OCI-LY1 (cell line): ENCODE measurements at regions not wholly inside any gene's neighbourhood (a gene's known extent, or its start where the extent isn't known, plus 50 kb on each side); places are given as distances from the start of the nearest gene placed in this dataset.

Experiments
- H2AFZ ChIP-seq: fragments of 200-600 bp; sonication (generic), shearing (Covaris generic); 2 replicates; pipeline ENCODE4 v1.6.0; 2014; ENCODE audit warnings: antibody characterized with exemption, mild to moderate bottlenecking, low read length
- H3F3A ChIP-seq: fragments of 200-600 bp; sonication (generic), shearing (Covaris generic); 2 replicates; pipeline ENCODE4 v1.6.0; 2014; ENCODE audit warnings: mild to moderate bottlenecking, antibody characterized with exemption, low read length, moderate library complexity; ENCODE audit not compliant: insufficient read depth
- H3K27ac ChIP-seq: fragments of 200-600 bp; sonication (generic); 2 replicates; pipeline ENCODE4 v1.5.1; 2014; ENCODE audit warnings: low read length, mixed run types, mild to moderate bottlenecking, low read depth; ENCODE audit not compliant: poor library complexity, severe bottlenecking
- H3K27me3 ChIP-seq: fragments of 200-600 bp; sonication (generic); 2 replicates; pipeline ENCODE4 v1.6.0; 2014; ENCODE audit warnings: antibody characterized with exemption, mild to moderate bottlenecking, low read length, moderate library complexity; ENCODE audit not compliant: insufficient read depth
- H3K36me3 ChIP-seq: fragments of 200-600 bp; sonication (generic); 2 replicates; pipeline ENCODE4 v1.6.1; 2014; ENCODE audit warnings: mild to moderate bottlenecking, antibody characterized with exemption, low read length, moderate library complexity, mixed read lengths; ENCODE audit not compliant: insufficient read depth
- H3K4me1 ChIP-seq: fragments of 200-600 bp; sonication (generic); 2 replicates; pipeline ENCODE4 v1.5.1; 2014; ENCODE audit warnings: mild to moderate bottlenecking, low read length, moderate library complexity; ENCODE audit not compliant: insufficient read depth, severe bottlenecking
- H3K4me2 ChIP-seq: fragments of 200-600 bp; sonication (generic), shearing (Covaris generic); 2 replicates; pipeline ENCODE4 v1.6.1; 2014; ENCODE audit warnings: low read length
- H3K4me3 ChIP-seq: fragments of 200-600 bp; sonication (generic); 2 replicates; pipeline ENCODE4 v1.5.1; 2014; ENCODE audit warnings: low read length, low read depth, mild to moderate bottlenecking, mixed read lengths; ENCODE audit not compliant: poor library complexity, severe bottlenecking
- H3K79me2 ChIP-seq: fragments of 200-600 bp; shearing (Covaris generic); 2 replicates; pipeline ENCODE4 v1.6.1; 2016; ENCODE audit warnings: mixed run types, low read length, mixed read lengths; ENCODE audit not compliant: insufficient read depth
- H3K9ac ChIP-seq: fragments of 200-600 bp; sonication (generic), shearing (Covaris generic); 2 replicates; pipeline ENCODE4 v1.6.1; 2014; ENCODE audit warnings: mild to moderate bottlenecking, low read length, mixed read lengths
- H3K9me2 ChIP-seq: fragments of 200-600 bp; sonication (generic), shearing (Covaris generic); 2 replicates; pipeline ENCODE4 v1.6.1; 2014; ENCODE audit warnings: low read depth, mild to moderate bottlenecking, low read length, mixed read lengths
- H3K9me3 ChIP-seq: fragments of 200-600 bp; shearing (Covaris generic); 2 replicates; pipeline ENCODE4 v1.6.1; 2014; ENCODE audit warnings: low read length, mixed read lengths
- H4K20me1 ChIP-seq: fragments of 200-600 bp; sonication (generic), shearing (Covaris generic); 2 replicates; pipeline ENCODE4 v1.6.0; 2016; ENCODE audit warnings: mild to moderate bottlenecking, low read length; ENCODE audit not compliant: insufficient read depth
- CTCF ChIP-seq: fragments of 200-600 bp; sonication (generic), shearing (Covaris generic); IDR thresholded peaks from 2 replicates; pipeline ENCODE4 v1.5.1; 2017; ENCODE audit warnings: mild to moderate bottlenecking, antibody characterized with exemption, low read length, moderate library complexity, mixed read lengths
- EZH2 ChIP-seq: fragments of 200-600 bp; sonication (generic), shearing (Covaris generic); IDR thresholded peaks from 2 replicates; pipeline ENCODE4 v1.8.0; 2017; ENCODE audit warnings: borderline replicate concordance, mixed run types, mild to moderate bottlenecking, antibody characterized with exemption, low read length, moderate library complexity, mixed read lengths

- no peak overlapping the region for H3K9ac ChIP-seq
- no peaks in the 10 kb centered on the region for H3K79me2 ChIP-seq
- H3K9me2 ChIP-seq, result no peaks in the 10 kb centered on the region
- no peaks in the 10 kb centered on the region for H3K27me3 ChIP-seq
- H3K27ac ChIP-seq, result no peak overlapping the region
- no peaks in the 10 kb centered on the region for H3K36me3 ChIP-seq
- H3K9me3 ChIP-seq, result no peaks in the 10 kb centered on the region
- H3K4me2 ChIP-seq, result no peak overlapping the region
- no peaks in the 10 kb centered on the region for H3K4me1 ChIP-seq
- H4K20me1 ChIP-seq, result no peaks in the 10 kb centered on the region
- TF ChIP-seq CTCF, result no peak
- no peak for TF ChIP-seq EZH2
- no peak overlapping the region for H2AFZ ChIP-seq
- H3F3A ChIP-seq, result no peaks in the 10 kb centered on the region
- no peak overlapping the region for H3K4me3 ChIP-seq
Measured at GRCh38 chr2:217706095-217706494, 296.7 kb downstream of the TNS1 start.

DNA sequence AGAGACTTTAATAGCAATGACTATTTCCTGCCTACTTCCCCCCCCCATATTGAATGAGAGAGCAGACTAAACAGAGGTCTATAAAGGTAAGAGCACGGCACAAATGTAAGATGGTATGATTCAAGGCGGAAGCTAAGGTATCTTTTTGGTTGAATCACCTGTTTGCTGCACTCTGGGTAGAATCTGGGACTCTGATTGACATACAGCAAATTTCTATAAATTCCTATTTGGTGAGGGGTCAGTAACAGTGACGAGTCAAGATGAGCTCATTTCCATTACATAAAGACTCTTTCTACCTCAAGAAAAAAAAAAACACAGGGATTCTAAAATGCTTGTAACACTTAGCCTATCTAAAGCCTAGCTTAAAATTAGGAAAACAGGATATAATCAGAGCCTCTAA is 297.3 kb downstream of the TNS1 start:
- TF ChIP-seq EZH2, result no peak
- no peak for TF ChIP-seq CTCF
- no peak overlapping the region for H3K9ac ChIP-seq
- no peak overlapping the region for H2AFZ ChIP-seq
- no peak overlapping the region for H3K27ac ChIP-seq
- no peaks in the 10 kb centered on the region for H3K9me2 ChIP-seq
- no peak overlapping the region for H3K4me2 ChIP-seq
- H3K9me3 ChIP-seq, result no peaks in the 10 kb centered on the region
- H3F3A ChIP-seq, result no peaks in the 10 kb centered on the region
- no peaks in the 10 kb centered on the region for H3K36me3 ChIP-seq
- no peaks in the 10 kb centered on the region for H4K20me1 ChIP-seq
- no peak overlapping the region for H3K4me3 ChIP-seq
- H3K27me3 ChIP-seq, result no peaks in the 10 kb centered on the region
- H3K4me1 ChIP-seq, result no peaks in the 10 kb centered on the region
- H3K79me2 ChIP-seq, result no peaks in the 10 kb centered on the region

DNA sequence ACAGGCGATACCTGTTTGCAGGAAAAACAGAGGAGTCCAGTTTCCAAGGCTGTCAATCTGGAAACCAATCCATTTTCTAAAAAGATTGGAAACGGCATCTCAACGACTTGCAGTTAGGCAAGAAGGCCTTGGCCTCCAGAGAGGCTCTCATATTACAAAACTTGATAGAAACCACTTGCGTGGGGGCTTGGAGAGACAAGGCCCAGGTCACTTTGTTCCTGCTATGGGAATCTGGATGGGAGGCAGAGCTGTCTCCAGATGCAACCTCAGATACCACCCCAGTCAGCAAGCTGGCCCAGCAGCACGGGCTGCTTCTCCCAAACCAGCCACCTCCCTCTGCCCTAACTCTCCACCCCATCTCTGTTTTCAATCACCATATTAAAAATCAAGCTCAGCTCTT is 298.8 kb downstream of the TNS1 start:
- no peaks in the 10 kb centered on the region for H3K9me2 ChIP-seq
- no peaks in the 10 kb centered on the region for H4K20me1 ChIP-seq
- H3K27me3 ChIP-seq, result no peaks in the 10 kb centered on the region
- TF ChIP-seq CTCF, result no peak
- no peak for TF ChIP-seq EZH2
- H3K27ac ChIP-seq, result no peak overlapping the region
- H3K36me3 ChIP-seq, result no peaks in the 10 kb centered on the region
- no peaks in the 10 kb centered on the region for H3K79me2 ChIP-seq
- no peaks in the 10 kb centered on the region for H3K4me1 ChIP-seq
- no peaks in the 10 kb centered on the region for H3F3A ChIP-seq
- H2AFZ ChIP-seq, result no peak overlapping the region
- no peaks in the 10 kb centered on the region for H3K9me3 ChIP-seq
- H3K9ac ChIP-seq, result no peak overlapping the region
- H3K4me2 ChIP-seq, result no peak overlapping the region
- H3K4me3 ChIP-seq, result no peak overlapping the region
